A673 (cell line): ENCODE measurements at regions not wholly inside any gene's neighbourhood (a gene's known extent, or its start where the extent isn't known, plus 50 kb on each side); places are given as distances from the start of the nearest gene placed in this dataset.
"Not testable (repeated sequence)": the region's sequence is repeated elsewhere in the genome, so short reads cannot be mapped to it uniquely, and the experiment has no call there.

Experiments used
- BruUV-seq: library from RNA; stranded (reverse); fragments of 400-500 nt; replicated peaks from 2 replicates; lab custom pipeline; 2021; lab: Mats Ljungman, UMichigan
- CTCF ChIA-PET: fragments of 300-600 bp; sonication (Branson Sonifier 250); formaldehyde crosslinking; loops from one replicate; lab custom pipeline; 2022; ENCODE audit warnings: antibody characterized with exemption; lab: Charles Lee
- POLR2A ChIA-PET: fragments of 300-600 bp; sonication (Branson Sonifier 250); formaldehyde crosslinking; loops from one replicate; lab custom pipeline; 2022; ENCODE audit warnings: antibody characterized with exemption; ENCODE audit not compliant: low non-redundant PET; lab: Charles Lee
- DNase-seq: peaks from one replicate; pipeline ENCODE4 v3.0.0-alpha.2; 2015; ENCODE audit warnings: low spot score
- H3K27ac ChIP-seq: fragments of 200-600 bp; sonication (generic); 2 replicates; pipeline ENCODE4 v1.5.1; 2016; ENCODE audit warnings: mixed run types, low read depth, mild to moderate bottlenecking, mixed read lengths, antibody characterized with exemption, low read length; ENCODE audit not compliant: poor library complexity, severe bottlenecking
- H3K27me3 ChIP-seq: fragments of 200-600 bp; sonication (generic); replicated peaks from 2 replicates; pipeline ENCODE4 v1.6.1; 2017; ENCODE audit warnings: mixed run types, low read depth, mild to moderate bottlenecking, mixed read lengths, antibody characterized with exemption, low read length; ENCODE audit not compliant: insufficient read depth, poor library complexity
- H3K36me3 ChIP-seq: fragments of 200-600 bp; sonication (generic); 2 replicates; pipeline ENCODE4 v1.6.1; 2016; ENCODE audit warnings: mixed run types, mild to moderate bottlenecking, mixed read lengths, antibody characterized with exemption, low read length; ENCODE audit not compliant: insufficient read depth, poor library complexity, severe bottlenecking
- H3K4me1 ChIP-seq: fragments of 200-600 bp; sonication (generic); 2 replicates; pipeline ENCODE4 v1.6.1; 2017; ENCODE audit warnings: mixed run types, mild to moderate bottlenecking, mixed read lengths, antibody characterized with exemption, low read length; ENCODE audit not compliant: insufficient read depth, poor library complexity, severe bottlenecking
- H3K4me3 ChIP-seq: fragments of 200-600 bp; sonication (generic); 2 replicates; pipeline ENCODE4 v1.5.1; 2016; ENCODE audit warnings: low read depth, mixed run types, mild to moderate bottlenecking, mixed read lengths, low read length; ENCODE audit not compliant: poor library complexity, severe bottlenecking
- H3K9me3 ChIP-seq: fragments of 200-600 bp; sonication (generic); 2 replicates; pipeline ENCODE4 v1.6.1; 2016; ENCODE audit warnings: mixed run types, low read depth, mild to moderate bottlenecking, mixed read lengths, antibody characterized with exemption, low read length; ENCODE audit not compliant: poor library complexity, severe bottlenecking
- CTCF ChIP-seq: fragments of 300-800, 200-600 bp; sonication (generic); conservative IDR thresholded peaks from 2 replicates; pipeline ENCODE4 v1.5.1; 2017; ENCODE audit warnings: low read depth, mild to moderate bottlenecking, antibody characterized with exemption, low read length, moderate library complexity, mixed read lengths
- EZH2 ChIP-seq: fragments of 200-600 bp; sonication (generic); IDR thresholded peaks from 2 replicates; pipeline ENCODE4 v1.6.1; 2017; ENCODE audit warnings: borderline replicate concordance, low read depth, mild to moderate bottlenecking, mixed read lengths, antibody characterized with exemption, low read length; ENCODE audit not compliant: poor library complexity, severe bottlenecking
- intact Hi-C: fragments of 100-400 bp; cut with micrococcal nuclease; formaldehyde crosslinking; loops from one replicate; pipeline ENCODE4 v1.10.0; 2022; ENCODE audit not compliant: unreplicated experiment

- Histone ChIP-seq H3K36me3 (no peaks in the 10 kb centered on the region), H3K9me3 (no peaks in the 10 kb centered on the region), H3K27me3 (no peaks in the 10 kb centered on the region), H3K27ac (no peak overlapping the region), H3K4me1 (no peaks in the 10 kb centered on the region), H3K4me3 (no peak overlapping the region)
- POLR2A ChIA-PET: no interaction called here
- no peak for DNase-seq
- no TSS peak for BruUV-seq
- CTCF ChIA-PET: no interaction called here
- intact Hi-C loops: no loop called here
- TF ChIP-seq CTCF: no peak
- no peak for TF ChIP-seq EZH2
Measured at GRCh38 chr2:210938228-210938627, 381.8 kb downstream of the CPS1 start.

GRCh38 chr2:210946395-210946794 lies 390.0 kb downstream of the CPS1 start:
- no peaks in the 10 kb centered on the region for H3K36me3 ChIP-seq
- H3K4me1 ChIP-seq: no peaks in the 10 kb centered on the region
- no peak overlapping the region for H3K27ac ChIP-seq
- BruUV-seq: no TSS peak
- CTCF ChIA-PET: no interaction called here
- H3K4me3 ChIP-seq: no peak overlapping the region
- H3K9me3 ChIP-seq: no peaks in the 10 kb centered on the region
- no peaks in the 10 kb centered on the region for H3K27me3 ChIP-seq
- POLR2A ChIA-PET: no interaction called here
- intact Hi-C loops: no loop called here
- no peak for DNase-seq
- TF ChIP-seq CTCF: no peak
- no peak for TF ChIP-seq EZH2

- intact Hi-C loops, CTCF ChIA-PET, H3K36me3 ChIP-seq, BruUV-seq, H3K9me3 ChIP-seq, H3K27ac ChIP-seq, POLR2A ChIA-PET, H3K4me3 ChIP-seq, H3K4me1 ChIP-seq, DNase-seq, H3K27me3 ChIP-seq: not testable (repeated sequence)
Measured at GRCh38 chr2:210950434-210951060, 394.1 kb downstream of the CPS1 start.

- ChIA-PET POLR2A (no interaction called here), CTCF (no interaction called here)
- intact Hi-C loops: no loop called here
- Histone ChIP-seq H3K27ac (no peak overlapping the region), H3K9me3 (no peaks in the 10 kb centered on the region), H3K27me3 (no peaks in the 10 kb centered on the region), H3K4me3 (no peak overlapping the region), H3K4me1 (no peaks in the 10 kb centered on the region), H3K36me3 (no peaks in the 10 kb centered on the region)
- no peak for DNase-seq
- BruUV-seq: no TSS peak
- TF ChIP-seq CTCF (no peak), EZH2 (no peak)
Measured at GRCh38 chr2:210954386-210954907, 398.0 kb downstream of the CPS1 start.
